ENCODE measurements at regions not wholly inside any gene's neighbourhood (a gene's known extent, or its start where the extent isn't known, plus 50 kb on each side); places are given as distances from the start of the nearest gene placed in this dataset.
"Not testable (repeated sequence)": the region's sequence is repeated elsewhere in the genome, so short reads cannot be mapped to it uniquely, and the experiment has no call there.

DNA sequence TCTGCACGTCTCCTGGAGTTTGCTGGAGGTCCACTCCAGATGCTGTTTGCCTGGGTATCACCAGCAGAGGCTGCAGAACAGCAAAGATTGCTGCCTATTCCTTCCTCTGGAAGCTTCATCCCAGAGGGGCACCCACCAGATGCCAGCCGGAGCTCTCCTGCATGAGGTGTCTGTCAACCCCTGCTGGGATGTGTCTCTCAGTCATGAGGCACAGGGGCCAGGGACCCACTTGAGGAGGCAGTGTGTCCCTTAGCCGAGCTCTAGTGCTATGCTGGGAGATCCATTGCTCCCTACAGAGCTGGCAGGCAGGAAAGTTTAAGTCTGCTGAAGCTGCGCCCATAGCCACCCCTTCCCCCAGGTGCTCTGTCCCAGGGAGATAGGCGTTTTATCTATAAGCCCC is 178.3 kb upstream of the KCNH7 start:
- TF ChIP-seq, protein P1, sequence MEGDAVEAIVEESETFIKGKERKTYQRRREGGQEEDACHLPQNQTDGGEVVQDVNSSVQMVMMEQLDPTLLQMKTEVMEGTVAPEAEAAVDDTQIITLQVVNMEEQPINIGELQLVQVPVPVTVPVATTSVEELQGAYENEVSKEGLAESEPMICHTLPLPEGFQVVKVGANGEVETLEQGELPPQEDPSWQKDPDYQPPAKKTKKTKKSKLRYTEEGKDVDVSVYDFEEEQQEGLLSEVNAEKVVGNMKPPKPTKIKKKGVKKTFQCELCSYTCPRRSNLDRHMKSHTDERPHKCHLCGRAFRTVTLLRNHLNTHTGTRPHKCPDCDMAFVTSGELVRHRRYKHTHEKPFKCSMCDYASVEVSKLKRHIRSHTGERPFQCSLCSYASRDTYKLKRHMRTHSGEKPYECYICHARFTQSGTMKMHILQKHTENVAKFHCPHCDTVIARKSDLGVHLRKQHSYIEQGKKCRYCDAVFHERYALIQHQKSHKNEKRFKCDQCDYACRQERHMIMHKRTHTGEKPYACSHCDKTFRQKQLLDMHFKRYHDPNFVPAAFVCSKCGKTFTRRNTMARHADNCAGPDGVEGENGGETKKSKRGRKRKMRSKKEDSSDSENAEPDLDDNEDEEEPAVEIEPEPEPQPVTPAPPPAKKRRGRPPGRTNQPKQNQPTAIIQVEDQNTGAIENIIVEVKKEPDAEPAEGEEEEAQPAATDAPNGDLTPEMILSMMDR (IDR thresholded peaks at IDR 0.05 in 2 of 3, conservative IDR thresholded peaks at IDR 0.05 in 1 of 3; ENCODE audit: insufficient read depth in 2 of 3, low read depth in 1 of 3, low read length in 3 of 3), result not testable (repeated sequence)
- TF ChIP-seq, protein P2, sequence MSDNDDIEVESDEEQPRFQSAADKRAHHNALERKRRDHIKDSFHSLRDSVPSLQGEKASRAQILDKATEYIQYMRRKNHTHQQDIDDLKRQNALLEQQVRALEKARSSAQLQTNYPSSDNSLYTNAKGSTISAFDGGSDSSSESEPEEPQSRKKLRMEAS (CRISPR knock-in tag; IDR thresholded peaks at IDR 0.05), result not testable (repeated sequence)
- not testable (repeated sequence) for TF ChIP-seq POLR2AphosphoS5 (IDR thresholded peaks at IDR 0.05; ENCODE audit: control insufficient read depth, insufficient read depth, low read depth, low read length); TCF3 (CRISPR knock-in tag; IDR thresholded peaks at IDR 0.05); NRF1 (conservative IDR thresholded peaks at IDR 0.05 in 1 of 2, IDR thresholded peaks at IDR 0.05 in 1 of 2); RBM22 (IDR thresholded peaks at IDR 0.05; ENCODE audit: low read depth, low read length, poor library complexity, severe bottlenecking)
- TF ChIP-seq, protein P3, sequence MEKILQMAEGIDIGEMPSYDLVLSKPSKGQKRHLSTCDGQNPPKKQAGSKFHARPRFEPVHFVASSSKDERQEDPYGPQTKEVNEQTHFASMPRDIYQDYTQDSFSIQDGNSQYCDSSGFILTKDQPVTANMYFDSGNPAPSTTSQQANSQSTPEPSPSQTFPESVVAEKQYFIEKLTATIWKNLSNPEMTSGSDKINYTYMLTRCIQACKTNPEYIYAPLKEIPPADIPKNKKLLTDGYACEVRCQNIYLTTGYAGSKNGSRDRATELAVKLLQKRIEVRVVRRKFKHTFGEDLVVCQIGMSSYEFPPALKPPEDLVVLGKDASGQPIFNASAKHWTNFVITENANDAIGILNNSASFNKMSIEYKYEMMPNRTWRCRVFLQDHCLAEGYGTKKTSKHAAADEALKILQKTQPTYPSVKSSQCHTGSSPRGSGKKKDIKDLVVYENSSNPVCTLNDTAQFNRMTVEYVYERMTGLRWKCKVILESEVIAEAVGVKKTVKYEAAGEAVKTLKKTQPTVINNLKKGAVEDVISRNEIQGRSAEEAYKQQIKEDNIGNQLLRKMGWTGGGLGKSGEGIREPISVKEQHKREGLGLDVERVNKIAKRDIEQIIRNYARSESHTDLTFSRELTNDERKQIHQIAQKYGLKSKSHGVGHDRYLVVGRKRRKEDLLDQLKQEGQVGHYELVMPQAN (IDR thresholded peaks at IDR 0.05; ENCODE audit: borderline replicate concordance), result not testable (repeated sequence)
